GM12892 (cell line): ENCODE measurements at regions not wholly inside any gene's neighbourhood (a gene's known extent, or its start where the extent isn't known, plus 50 kb on each side); places are given as distances from the start of the nearest gene placed in this dataset.

Experiments used
- POLR2A ChIP-seq: IDR thresholded peaks from 2 replicates; pipeline ENCODE4 v1.6.1; 2011; ENCODE audit warnings: low read depth, low read length, control low read depth
- POLR2AphosphoS5 ChIP-seq: IDR thresholded peaks from 2 replicates; pipeline ENCODE4 v1.6.1; 2011; ENCODE audit warnings: low read depth, low read length, control low read depth
- TAF1 ChIP-seq: IDR thresholded peaks from 2 replicates; pipeline ENCODE4 v1.6.1; 2011; ENCODE audit warnings: low read depth, mild to moderate bottlenecking, control low read depth, low read length, borderline replicate concordance

GRCh38 chr20:53735536-53736050 lies 142.0 kb upstream of the ZNF217 start:
- TF ChIP-seq TAF1 (no peak), POLR2A (no peak), POLR2AphosphoS5 (no peak)
